DMS 273 (cell line): ENCODE measurements at regions not wholly inside any gene's neighbourhood (a gene's known extent, or its start where the extent isn't known, plus 50 kb on each side); places are given as distances from the start of the nearest gene placed in this dataset.

Experiments used
- DNase-seq: peaks from one replicate; lab custom pipeline; 2025; ENCODE audit not compliant: unreplicated experiment; lab: John Stamatoyannopoulos, UW

- DNase-seq: no peak
Measured at GRCh38 chr1:25105836-25106235, 126.5 kb downstream of the SYF2 start.

DNA sequence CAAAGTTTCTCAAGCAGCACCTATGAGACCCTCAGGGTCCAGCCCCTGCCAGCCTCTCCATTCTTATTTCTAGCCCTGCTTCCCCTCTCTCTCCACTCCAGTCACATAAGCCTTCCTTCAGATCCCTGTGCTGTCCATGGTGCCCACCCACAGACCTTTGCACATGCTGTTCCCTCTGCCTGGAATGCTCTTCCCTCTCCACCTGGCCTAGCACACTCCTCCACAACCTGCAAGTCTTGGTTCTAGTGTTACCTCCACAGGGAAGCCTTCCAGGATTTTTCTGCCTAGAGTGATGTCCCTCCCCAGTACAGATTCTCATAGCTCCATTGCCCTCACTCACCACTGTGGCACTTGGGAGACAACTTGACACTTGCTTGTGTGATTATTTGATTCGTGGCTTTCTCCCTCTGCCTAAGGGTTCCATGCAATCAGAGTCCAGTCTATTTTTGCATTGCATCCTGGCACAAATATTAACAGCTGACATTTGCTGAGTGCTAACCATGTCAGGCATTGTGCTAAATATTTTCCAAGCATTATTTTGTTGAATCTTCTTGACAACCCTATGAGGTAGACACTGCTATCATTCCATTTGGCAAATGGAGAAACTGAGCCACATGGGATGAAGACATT lies 127.3 kb downstream of the SYF2 start:
- DNase-seq: no peak

- peak; percentile 72 for DNase-seq
Measured at GRCh38 chr1:25103164-25103795, 129.0 kb downstream of the SYF2 start.

GRCh38 chr1:25100151-25100833 lies 132.0 kb downstream of the SYF2 start:
- DNase-seq: no peak

- DNase-seq: peak; percentile 32
Measured at GRCh38 chr1:25099343-25099951, 132.9 kb downstream of the SYF2 start.

- DNase-seq: no peak
Measured at GRCh38 chr1:25098717-25099116, 133.6 kb downstream of the SYF2 start.

DNA sequence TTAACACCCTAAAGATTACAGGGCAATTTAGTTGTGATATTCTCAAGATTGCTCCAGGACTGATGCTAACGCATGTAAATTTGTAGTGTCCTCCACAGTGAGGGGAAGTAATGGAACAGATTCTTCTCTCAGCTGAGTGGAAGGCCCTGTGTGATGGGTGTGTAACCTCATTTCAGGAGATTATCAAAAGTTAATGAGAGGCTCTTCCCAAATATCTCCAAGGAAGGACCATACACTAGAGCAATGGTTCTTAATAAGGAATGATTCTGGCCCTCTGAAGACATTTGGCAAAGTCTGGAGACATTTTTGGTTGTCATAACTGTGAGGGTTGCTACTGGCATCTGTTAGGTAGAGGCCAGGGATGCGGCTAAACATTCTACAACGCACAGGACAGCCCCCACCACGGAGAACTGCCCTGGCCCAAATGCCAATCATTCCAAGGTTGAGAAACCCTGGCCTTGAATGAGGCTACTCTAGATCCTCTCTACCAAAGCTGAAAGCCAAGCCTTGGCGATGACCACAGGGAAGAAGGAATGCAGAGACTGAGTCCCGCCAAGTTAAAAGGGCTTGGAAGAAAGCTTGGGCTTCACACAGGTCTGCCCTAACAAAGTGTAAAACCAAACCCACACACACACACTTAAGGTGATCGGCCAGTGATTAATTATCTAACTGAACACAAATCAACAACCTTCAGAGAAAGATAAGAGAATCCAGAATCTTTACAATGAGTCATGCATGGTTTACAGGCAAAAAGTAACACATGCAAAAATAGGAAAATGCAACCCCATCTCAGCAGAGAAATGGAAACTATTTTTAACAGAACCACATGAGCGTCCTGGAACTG lies 135.8 kb downstream of the SYF2 start:
- no peak for DNase-seq

DNA sequence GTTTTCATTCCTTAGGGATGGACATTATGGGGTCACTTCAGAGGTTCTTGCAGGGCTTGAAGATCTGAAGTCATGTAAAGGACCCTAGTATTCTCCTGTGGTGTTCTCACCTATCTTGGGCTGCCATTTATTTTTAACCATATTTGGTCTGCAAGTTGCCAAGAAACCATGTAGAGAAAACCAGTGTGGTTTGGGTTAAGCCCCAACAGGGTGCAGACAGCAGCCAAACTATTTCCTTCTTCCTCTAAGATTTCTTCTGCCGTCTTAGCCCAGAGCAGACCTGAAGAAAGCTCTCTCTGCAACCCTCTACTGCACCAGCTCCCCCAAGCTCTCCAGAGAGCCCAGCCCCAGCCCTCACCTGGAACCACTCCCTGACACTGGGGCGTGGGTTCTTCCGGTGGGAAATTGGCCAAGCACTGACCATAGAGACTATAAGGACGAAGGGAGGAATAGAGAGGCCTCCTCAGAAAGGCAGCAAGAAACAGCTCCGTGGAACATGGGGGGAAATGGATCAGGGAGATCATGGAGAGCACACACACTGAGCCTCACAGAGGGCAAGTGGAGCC lies 136.6 kb downstream of the SYF2 start:
- no peak for DNase-seq

DNA sequence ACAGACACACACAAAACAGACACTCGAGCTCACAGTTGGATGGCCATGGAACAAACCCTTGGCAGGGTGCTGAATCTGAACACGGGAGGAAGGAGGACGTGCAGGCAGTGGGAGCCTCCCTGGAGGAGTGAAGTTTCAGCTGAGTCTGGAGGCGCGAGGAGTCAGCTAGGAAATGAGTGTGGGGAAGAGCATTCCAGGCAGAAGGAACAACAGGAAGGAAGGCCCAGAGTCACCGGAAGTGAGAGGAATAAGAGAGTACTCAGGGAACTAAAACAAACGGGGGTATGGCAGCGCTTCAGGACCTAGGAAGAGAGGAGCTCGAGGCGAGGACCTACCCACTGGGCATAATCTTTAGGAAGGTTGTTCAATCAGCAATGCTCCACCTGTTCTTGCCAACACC lies 137.3 kb downstream of the SYF2 start:
- no peak for DNase-seq

- no peak for DNase-seq
Measured at GRCh38 chr1:25094229-25094628, 138.1 kb downstream of the SYF2 start.

DNA sequence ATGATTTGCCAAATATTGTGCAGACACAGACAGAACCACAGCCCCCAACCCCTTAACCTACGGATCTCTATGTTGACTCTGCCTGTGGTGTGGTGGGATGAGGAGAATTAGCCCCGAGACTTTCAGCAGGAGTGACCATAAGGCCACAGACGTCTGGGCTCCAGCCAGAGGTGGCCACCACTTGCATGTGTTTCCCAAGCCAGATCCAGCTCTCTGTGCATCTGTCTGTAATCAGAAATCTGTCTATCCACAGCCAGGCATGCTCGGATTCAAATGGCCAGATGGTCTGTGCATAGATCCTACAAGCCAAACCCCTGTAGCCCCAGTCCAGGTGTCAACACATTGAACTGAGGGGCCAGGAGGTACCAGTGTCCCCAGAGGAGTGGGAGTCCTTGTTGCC lies 140.6 kb downstream of the SYF2 start:
- DNase-seq: peak; percentile 72

DNA sequence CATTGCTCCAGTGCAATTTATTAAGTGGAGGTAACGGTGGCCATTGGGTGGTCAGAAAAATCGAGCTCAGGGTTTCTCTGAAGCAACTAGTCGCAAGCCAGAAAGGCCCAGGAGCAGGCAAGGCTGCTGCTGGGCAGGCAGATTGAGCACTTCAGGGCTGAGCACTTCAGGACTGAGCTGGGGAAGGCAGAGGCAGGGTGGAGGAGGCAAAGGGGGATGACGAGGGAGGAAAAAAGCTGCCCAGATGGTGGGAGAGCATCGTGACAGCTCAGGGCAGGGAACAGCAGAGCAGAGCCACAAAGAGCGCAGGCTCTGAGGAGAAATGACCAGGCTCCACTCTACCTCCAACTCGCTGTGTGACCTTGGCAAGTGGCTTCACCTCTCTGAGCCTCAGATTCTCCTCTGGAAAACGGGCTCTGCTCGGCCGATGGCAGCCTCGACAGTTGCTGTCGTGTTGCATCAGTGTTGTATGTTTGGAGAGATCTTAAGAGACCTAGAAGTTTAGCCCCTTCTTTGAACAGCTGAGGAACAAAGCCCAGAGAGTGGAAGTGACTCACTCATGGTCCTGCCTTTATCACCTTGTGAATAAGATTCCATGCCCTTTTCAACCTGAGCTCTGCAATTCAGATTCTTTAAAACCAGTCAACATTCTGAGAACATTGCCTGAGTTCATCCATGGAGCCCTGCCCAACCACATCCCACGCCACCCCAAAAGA lies 141.4 kb downstream of the SYF2 start:
- no peak for DNase-seq

GRCh38 chr1:25089772-25090171 lies 142.5 kb downstream of the SYF2 start:
- DNase-seq: no peak

DNA sequence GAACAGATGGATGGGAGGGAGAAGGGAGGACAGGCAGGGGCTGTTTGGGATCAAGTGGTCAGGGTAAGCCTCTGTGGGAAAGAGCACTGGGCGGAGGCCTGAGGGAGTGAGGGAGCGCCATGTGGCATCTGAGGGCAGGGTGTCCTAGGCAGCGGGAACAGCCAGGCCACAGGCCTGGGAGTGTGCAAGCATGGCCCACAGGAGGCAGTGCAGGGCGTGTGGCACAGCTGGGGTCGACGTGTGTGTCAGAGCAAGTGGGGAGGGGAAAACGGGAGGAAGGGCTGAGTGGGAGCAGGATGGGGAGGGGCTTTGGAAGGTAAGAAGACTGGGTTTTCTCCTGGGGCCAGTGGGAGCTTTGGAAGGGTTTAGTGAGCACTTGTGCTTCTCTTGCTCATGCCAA lies 143.4 kb downstream of the SYF2 start:
- no peak for DNase-seq

DNA sequence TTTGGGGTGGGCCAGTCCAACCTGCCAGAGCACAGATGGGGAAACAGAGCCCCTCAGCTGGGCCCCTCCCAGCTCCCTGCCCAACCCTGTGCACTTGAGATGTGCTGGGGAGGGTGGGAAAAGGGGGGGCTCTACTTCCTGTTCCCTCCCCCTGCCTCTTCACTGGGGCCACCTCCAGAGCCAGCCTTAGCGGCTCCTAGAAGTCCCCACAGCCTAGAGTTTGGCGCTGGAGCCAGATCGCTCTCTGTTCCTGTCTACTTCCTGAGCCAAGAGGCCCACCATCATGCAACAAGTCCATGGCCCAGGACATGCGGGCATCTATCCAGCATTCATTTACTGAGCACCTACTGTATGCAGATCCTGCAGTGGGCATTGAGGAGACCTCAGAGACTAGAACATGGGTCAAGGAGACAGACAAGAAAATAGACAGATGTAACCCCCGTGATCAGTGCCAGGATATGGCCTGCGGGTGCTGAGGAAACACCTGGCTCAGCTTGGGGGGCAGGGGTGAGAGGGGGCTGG lies 144.1 kb downstream of the SYF2 start:
- DNase-seq: no peak

- no peak for DNase-seq
Measured at GRCh38 chr1:25086518-25087079, 145.7 kb downstream of the SYF2 start.

- DNase-seq: no peak
Measured at GRCh38 chr1:25084407-25084806, 147.9 kb downstream of the SYF2 start.

GRCh38 chr1:25083481-25084345 lies 148.6 kb downstream of the SYF2 start:
- no peak for DNase-seq

- no peak for DNase-seq
Measured at GRCh38 chr1:25082995-25083394, 149.3 kb downstream of the SYF2 start.
